K562 (cell line): ENCODE measurements at regions not wholly inside any gene's neighbourhood (a gene's known extent, or its start where the extent isn't known, plus 50 kb on each side); places are given as distances from the start of the nearest gene placed in this dataset.

Experiments used
- CTCF ChIP-seq, 3 experiments: IDR thresholded peaks in 2 of 3; conservative IDR thresholded peaks in 1 of 3; 2 replicates each; pipeline ENCODE4 v1.5.1; 2011 to 2012; ENCODE audit warnings: low read length in 3 of 3, mild to moderate bottlenecking in 3 of 3, control low read depth in 2 of 3, improper control_type of control experiment in 1 of 3, inconsistent platforms in 1 of 3, low read depth in 1 of 3, mixed read lengths in 1 of 3, moderate library complexity in 1 of 3; ENCODE audit not compliant: insufficient read depth in 2 of 3
- EZH2 ChIP-seq: IDR thresholded peaks from 2 replicates; pipeline ENCODE4 v1.6.1; 2012; ENCODE audit warnings: low read depth, mild to moderate bottlenecking, inconsistent platforms, low read length, borderline replicate concordance
- FOXK2 ChIP-seq, 2 experiments: fragments of 450-650 bp; IDR thresholded peaks in 1 of 2; conservative IDR thresholded peaks in 1 of 2; 2 replicates each; pipeline ENCODE4 v1.6.1; 2016; ENCODE audit warnings: low read depth in 2 of 2, mild to moderate bottlenecking in 1 of 2
- GATAD2A ChIP-seq: fragments of 450-650 bp; IDR thresholded peaks from 2 replicates; pipeline ENCODE4 v1.6.1; 2017
- JUNB ChIP-seq: fragments of 450-650 bp; formaldehyde crosslinking; conservative IDR thresholded peaks from 2 replicates; pipeline ENCODE4 v1.4.0; 2020; ENCODE audit warnings: mild to moderate bottlenecking
- KDM5B ChIP-seq: fragments of 200-600 bp; sonication (generic); IDR thresholded peaks from 2 replicates; pipeline ENCODE4 v1.6.1; 2012; ENCODE audit warnings: low read depth, mild to moderate bottlenecking, moderate library complexity, low read length, control low read depth, inconsistent platforms; ENCODE audit not compliant: insufficient replicate concordance
- NFXL1 ChIP-seq: fragments of 450-650 bp; formaldehyde crosslinking; IDR thresholded peaks from 2 replicates; pipeline ENCODE4 v1.4.0; 2021; ENCODE audit warnings: mild to moderate bottlenecking
- SMAD3 ChIP-seq: fragments of 450-650 bp; formaldehyde crosslinking; conservative IDR thresholded peaks from 2 replicates; pipeline ENCODE4 v1.4.0; 2020; ENCODE audit warnings: mild to moderate bottlenecking
- SMARCC2 ChIP-seq: fragments of 450-650 bp; IDR thresholded peaks from 2 replicates; pipeline ENCODE4 v1.6.1; 2017; ENCODE audit warnings: antibody characterized with exemption, moderate library complexity, mild to moderate bottlenecking, low read depth
- SUPT5H ChIP-seq: fragments of 450-650 bp; IDR thresholded peaks from 2 replicates; pipeline ENCODE4 v1.6.1; 2016
- ZNF239 ChIP-seq: fragments of 250-450 bp; sonication (Bioruptor Pico); IDR thresholded peaks from 2 replicates; pipeline ENCODE4 v1.4.0; 2020; ENCODE audit warnings: mild to moderate bottlenecking
- ZNF3 ChIP-seq: fragments of 250-450 bp; sonication (Bioruptor Pico); IDR thresholded peaks from 2 replicates; pipeline ENCODE4 v1.5.0; 2021; ENCODE audit warnings: mild to moderate bottlenecking, moderate library complexity
- ZSCAN29 ChIP-seq: fragments of 450-650 bp; IDR thresholded peaks from 2 replicates; pipeline ENCODE4 v1.6.1; 2017
- TF ChIP-seq, protein P1 (sequence below), 2 experiments: fragments of 450-650 bp in 1 of 2; sonication (generic) in 1 of 2; formaldehyde crosslinking; conservative IDR thresholded peaks; 2 replicates each; pipeline versions ENCODE4 v1.4.0 to v1.8.1; 2020 to 2022; ENCODE audit warnings: mild to moderate bottlenecking in 1 of 2, missing genetic modification reagents in 1 of 2

DNA sequence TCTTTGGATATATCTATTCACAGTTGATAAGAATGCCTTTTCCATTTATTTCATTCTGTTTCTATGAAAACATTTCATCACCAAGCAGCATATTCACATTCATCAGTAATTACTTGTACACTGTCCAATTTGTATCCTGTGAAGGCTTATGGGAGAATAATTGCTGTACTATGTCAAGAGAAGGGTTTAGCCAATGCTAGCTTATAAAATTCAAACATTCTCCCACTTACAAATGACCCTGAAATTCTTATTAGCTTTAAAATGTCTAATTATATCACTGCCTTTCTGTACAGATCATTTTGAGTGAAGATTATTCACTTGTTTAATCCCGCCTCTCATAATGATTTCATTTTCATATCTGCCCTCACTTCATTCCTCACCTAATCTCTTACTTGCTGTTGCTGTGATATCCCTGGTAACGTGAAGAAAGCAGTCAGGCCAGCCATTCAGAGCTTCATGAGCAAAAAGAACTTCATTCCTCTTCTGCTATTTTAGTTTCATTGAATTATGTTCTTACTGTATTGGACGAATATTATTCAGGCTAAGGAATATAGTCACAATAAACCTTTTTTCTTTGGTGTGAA is 778.7 kb downstream of the OLFM4 start:
- TF ChIP-seq ZNF239 (CRISPR knock-in tag) (no peak), KDM5B (no peak), ZNF3 (CRISPR knock-in tag) (no peak), NFXL1 (CRISPR knock-in tag) (no peak), SUPT5H (no peak), SMAD3 (CRISPR knock-in tag) (no peak), CTCF (IDR thresholded peaks at IDR 0.05 in 2 of 3, conservative IDR thresholded peaks at IDR 0.05 in 1 of 3; ENCODE audit: insufficient read depth in 2 of 3, low read depth in 1 of 3, low read length in 3 of 3) (no peak), JUNB (CRISPR knock-in tag) (no peak), SMARCC2 (no peak), ZSCAN29 (no peak), GATAD2A (no peak), EZH2 (no peak), FOXK2 (conservative IDR thresholded peaks at IDR 0.05 in 1 of 2, IDR thresholded peaks at IDR 0.05 in 1 of 2; ENCODE audit: low read depth in 2 of 2) (no peak)
- TF ChIP-seq, protein P1, sequence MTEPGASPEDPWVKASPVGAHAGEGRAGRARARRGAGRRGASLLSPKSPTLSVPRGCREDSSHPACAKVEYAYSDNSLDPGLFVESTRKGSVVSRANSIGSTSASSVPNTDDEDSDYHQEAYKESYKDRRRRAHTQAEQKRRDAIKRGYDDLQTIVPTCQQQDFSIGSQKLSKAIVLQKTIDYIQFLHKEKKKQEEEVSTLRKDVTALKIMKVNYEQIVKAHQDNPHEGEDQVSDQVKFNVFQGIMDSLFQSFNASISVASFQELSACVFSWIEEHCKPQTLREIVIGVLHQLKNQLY (CRISPR knock-in tag; conservative IDR thresholded peaks at IDR 0.05): no peak
